ENCODE measurements at regions not wholly inside any gene's neighbourhood (a gene's known extent, or its start where the extent isn't known, plus 50 kb on each side); places are given as distances from the start of the nearest gene placed in this dataset.

DNA sequence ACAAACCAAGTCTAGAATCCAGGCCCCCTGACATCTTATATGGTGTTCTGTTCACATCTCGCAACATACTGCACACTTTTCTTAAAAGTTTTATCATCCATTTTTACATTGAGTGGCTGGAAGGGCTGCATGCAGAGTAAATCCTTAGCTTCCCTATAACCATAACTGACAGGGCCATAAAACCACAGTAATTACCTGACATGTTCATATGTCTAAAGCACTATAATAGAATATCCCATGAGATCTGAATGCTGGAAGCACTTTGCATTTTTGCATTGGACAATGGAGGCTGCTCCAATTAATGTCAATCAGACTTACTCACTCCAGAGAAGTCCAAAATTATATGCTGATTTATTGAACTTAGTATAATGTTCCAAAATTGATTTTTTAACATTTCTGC is 86.6 kb upstream of the HES1 start:
- Histone ChIP-seq H3K18ac (ENCODE audit: insufficient read length, low read depth, low read length) (no peak overlapping the region), H3K23ac (ENCODE audit: insufficient read length, low read depth, low read length) (no peak overlapping the region), H3K4me1 (ENCODE audit: insufficient read depth, low read length) (peaks cover 1% of the 10 kb centered on the region; the same call in 1 of the 2 replicates), H3T11ph (ENCODE audit: low read length) (no peak overlapping the region), H4K91ac (ENCODE audit: insufficient read length, low read depth, low read length) (no peak overlapping the region), H2BK12ac (ENCODE audit: insufficient read length, low read depth, low read length) (no peak overlapping the region), H3K9ac (ENCODE audit: extremely low read depth, insufficient read length, low read length) (no peak overlapping the region), H3K23me2 (ENCODE audit: insufficient read length, low read depth, low read length, poor library complexity, severe bottlenecking) (no peaks in the 10 kb centered on the region), H2BK20ac (ENCODE audit: low read depth, low read length, poor library complexity, severe bottlenecking) (no peak overlapping the region), H4K5ac (ENCODE audit: insufficient read length, low read depth, low read length) (no peak overlapping the region), H3K56ac (ENCODE audit: insufficient read length, low read depth, low read length) (no peak overlapping the region), H2AFZ (ENCODE audit: low read length) (no peak overlapping the region), H3K79me1 (ENCODE audit: insufficient read depth, low read depth, low read length, poor library complexity, severe bottlenecking) (no peaks in the 10 kb centered on the region), H3K9me3 (ENCODE audit: control insufficient read depth, low read depth, low read length) (peaks cover 9% of the 10 kb centered on the region), H3K79me2 (ENCODE audit: insufficient read depth, low read length) (no peaks in the 10 kb centered on the region), H4K8ac (replicated peaks; ENCODE audit: insufficient read length, low read depth, low read length) (no peak overlapping the region), H3K27me3 (ENCODE audit: insufficient read depth, low read length) (no peaks in the 10 kb centered on the region; the same call in none of the 2 replicates), H3K14ac (ENCODE audit: insufficient read depth, low read length) (no peak overlapping the region), H2BK15ac (ENCODE audit: low read depth, low read length) (no peak overlapping the region), H2AK5ac (ENCODE audit: insufficient read length, low read length) (no peak overlapping the region), H3K4me2 (ENCODE audit: insufficient read depth, insufficient read length, low read length) (no peak overlapping the region), H3K4ac (ENCODE audit: low read depth, low read length) (no peak overlapping the region), H4K20me1 (ENCODE audit: control insufficient read depth, insufficient read depth, insufficient read length) (no peaks in the 10 kb centered on the region), H2BK5ac (ENCODE audit: insufficient read length, low read length) (no peak overlapping the region), H3K27ac (ENCODE audit: insufficient read length, low read depth, low read length) (no peak overlapping the region), H2BK120ac (ENCODE audit: low read depth, low read length, poor library complexity, severe bottlenecking) (no peak overlapping the region)
- no peak for DNase-seq
- no peak overlapping the region for H3K27ac Mint-ChIP-seq
- peaks cover 26 to 27% of the 10 kb centered on the region in 2 experiments for H3K9me3 Mint-ChIP-seq
- WGBS (ENCODE audit: extremely low coverage, insufficient read length, low lambda C conversion rate): no CpG with 5 or more reads among the region's 1 CpG
- peaks cover 4 to 6% of the 10 kb centered on the region in 2 experiments for H3K4me1 Mint-ChIP-seq
- no peak for TF ChIP-seq CTCF (conservative IDR thresholded peaks at IDR 0.05)
- peaks cover 10 to 24% (median 13%) of the 10 kb centered on the region in 3 experiments; a peak in 6 of 7 replicates for H3K36me3 Mint-ChIP-seq (ENCODE audit: insufficient read depth in 1 of 3, low read depth in 3 of 3)
- peaks cover 46% of the 10 kb centered on the region for H3K27me3 Mint-ChIP-seq (ENCODE audit: low read depth)
- no peak overlapping the region for H3K4me3 Mint-ChIP-seq

Measured in H9 (cell line).